Vagina (tissue), 2 donors: ENCODE measurements at regions not wholly inside any gene's neighbourhood (a gene's known extent, or its start where the extent isn't known, plus 50 kb on each side); places are given as distances from the start of the nearest gene placed in this dataset.

Experiments used
- POLR2A ChIP-seq, 2 donors: fragments of 450-650 bp; IDR thresholded peaks; one replicate each; pipeline ENCODE4 v1.6.1; 2017; ENCODE audit warnings: antibody characterized with exemption in 2 of 2, mild to moderate bottlenecking in 2 of 2, moderate library complexity in 2 of 2
- POLR2AphosphoS5 ChIP-seq, 2 donors: sonication (generic); formaldehyde crosslinking; IDR thresholded peaks; one replicate each; pipeline ENCODE4 v1.9.0; 2017; ENCODE audit warnings: antibody characterized with exemption in 2 of 2, mild to moderate bottlenecking in 2 of 2, low read depth in 1 of 2; ENCODE audit not compliant: insufficient read depth in 1 of 2
- TF ChIP-seq, protein P1 (sequence below), 3 experiments: fragments of 450-650 bp in 2 of 3; fragments of 200-600 bp in 1 of 3; sonication (generic) in 1 of 3; IDR thresholded peaks; one replicate each; pipeline ENCODE4 v1.5.1; 2017 to 2019; ENCODE audit warnings: antibody characterized with exemption in 3 of 3, mild to moderate bottlenecking in 2 of 3, moderate library complexity in 2 of 3

- TF ChIP-seq, protein P1, sequence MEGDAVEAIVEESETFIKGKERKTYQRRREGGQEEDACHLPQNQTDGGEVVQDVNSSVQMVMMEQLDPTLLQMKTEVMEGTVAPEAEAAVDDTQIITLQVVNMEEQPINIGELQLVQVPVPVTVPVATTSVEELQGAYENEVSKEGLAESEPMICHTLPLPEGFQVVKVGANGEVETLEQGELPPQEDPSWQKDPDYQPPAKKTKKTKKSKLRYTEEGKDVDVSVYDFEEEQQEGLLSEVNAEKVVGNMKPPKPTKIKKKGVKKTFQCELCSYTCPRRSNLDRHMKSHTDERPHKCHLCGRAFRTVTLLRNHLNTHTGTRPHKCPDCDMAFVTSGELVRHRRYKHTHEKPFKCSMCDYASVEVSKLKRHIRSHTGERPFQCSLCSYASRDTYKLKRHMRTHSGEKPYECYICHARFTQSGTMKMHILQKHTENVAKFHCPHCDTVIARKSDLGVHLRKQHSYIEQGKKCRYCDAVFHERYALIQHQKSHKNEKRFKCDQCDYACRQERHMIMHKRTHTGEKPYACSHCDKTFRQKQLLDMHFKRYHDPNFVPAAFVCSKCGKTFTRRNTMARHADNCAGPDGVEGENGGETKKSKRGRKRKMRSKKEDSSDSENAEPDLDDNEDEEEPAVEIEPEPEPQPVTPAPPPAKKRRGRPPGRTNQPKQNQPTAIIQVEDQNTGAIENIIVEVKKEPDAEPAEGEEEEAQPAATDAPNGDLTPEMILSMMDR (IDR thresholded peaks at IDR 0.05): no peak
- no peak for TF ChIP-seq POLR2A (IDR thresholded peaks at IDR 0.05)
- no peak for TF ChIP-seq POLR2AphosphoS5 (IDR thresholded peaks at IDR 0.05; ENCODE audit: insufficient read depth in 1 of 2, low read depth in 1 of 2)
Measured at GRCh38 chr21:19702726-19703125, 1295.5 kb upstream of the NCAM2 start.
